PC-3 (cell line): ENCODE measurements at regions not wholly inside any gene's neighbourhood (a gene's known extent, or its start where the extent isn't known, plus 50 kb on each side); places are given as distances from the start of the nearest gene placed in this dataset.

Experiments
- EZH2phosphoT487 ChIP-seq: fragments of 300-600 bp; sonication (generic); IDR thresholded peaks from 2 replicates; pipeline ENCODE4 v1.6.1; 2018; ENCODE audit warnings: mild to moderate bottlenecking, antibody characterized with exemption, low read length, borderline replicate concordance
- TF ChIP-seq, protein P1 (sequence below): fragments of 300-600 bp; sonication (generic); conservative IDR thresholded peaks from 2 replicates; pipeline ENCODE4 v1.5.1; 2017; ENCODE audit warnings: antibody characterized with exemption, low read depth, mild to moderate bottlenecking, low read length

DNA sequence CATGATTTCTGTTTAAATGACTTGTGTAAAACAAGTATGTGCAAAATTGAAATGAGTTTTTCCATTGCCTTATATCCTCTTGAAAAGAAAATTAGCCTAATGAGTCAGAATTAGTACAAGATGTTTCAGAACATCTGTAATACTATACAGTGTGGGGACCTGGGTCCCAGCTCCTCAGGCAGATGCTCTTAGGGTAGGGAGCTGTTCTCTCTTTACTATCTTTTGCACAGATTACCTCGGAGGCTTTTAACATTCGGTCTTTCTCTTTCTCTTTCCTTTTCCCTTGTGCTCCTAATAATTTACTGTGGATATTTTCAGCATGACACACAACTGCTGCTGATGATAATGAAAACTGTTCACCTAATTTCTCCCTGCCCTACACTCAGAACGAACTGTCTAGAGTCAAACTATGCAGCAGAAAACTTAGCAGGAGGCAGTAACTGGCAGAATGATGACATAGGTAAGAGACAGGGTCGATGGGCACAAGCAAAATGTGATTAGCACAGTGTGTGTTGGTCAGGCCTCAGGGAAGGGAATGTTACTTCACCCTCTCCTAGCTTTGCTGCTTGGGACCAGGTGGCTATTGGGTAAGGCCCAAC lies 455.3 kb downstream of the PDHA2 start:
- TF ChIP-seq, protein P1, sequence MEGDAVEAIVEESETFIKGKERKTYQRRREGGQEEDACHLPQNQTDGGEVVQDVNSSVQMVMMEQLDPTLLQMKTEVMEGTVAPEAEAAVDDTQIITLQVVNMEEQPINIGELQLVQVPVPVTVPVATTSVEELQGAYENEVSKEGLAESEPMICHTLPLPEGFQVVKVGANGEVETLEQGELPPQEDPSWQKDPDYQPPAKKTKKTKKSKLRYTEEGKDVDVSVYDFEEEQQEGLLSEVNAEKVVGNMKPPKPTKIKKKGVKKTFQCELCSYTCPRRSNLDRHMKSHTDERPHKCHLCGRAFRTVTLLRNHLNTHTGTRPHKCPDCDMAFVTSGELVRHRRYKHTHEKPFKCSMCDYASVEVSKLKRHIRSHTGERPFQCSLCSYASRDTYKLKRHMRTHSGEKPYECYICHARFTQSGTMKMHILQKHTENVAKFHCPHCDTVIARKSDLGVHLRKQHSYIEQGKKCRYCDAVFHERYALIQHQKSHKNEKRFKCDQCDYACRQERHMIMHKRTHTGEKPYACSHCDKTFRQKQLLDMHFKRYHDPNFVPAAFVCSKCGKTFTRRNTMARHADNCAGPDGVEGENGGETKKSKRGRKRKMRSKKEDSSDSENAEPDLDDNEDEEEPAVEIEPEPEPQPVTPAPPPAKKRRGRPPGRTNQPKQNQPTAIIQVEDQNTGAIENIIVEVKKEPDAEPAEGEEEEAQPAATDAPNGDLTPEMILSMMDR, result no peak
- TF ChIP-seq EZH2phosphoT487, result no peak
